HUES48 (cell line): ENCODE measurements at regions not wholly inside any gene's neighbourhood (a gene's known extent, or its start where the extent isn't known, plus 50 kb on each side); places are given as distances from the start of the nearest gene placed in this dataset.
"Not testable (repeated sequence)": the region's sequence is repeated elsewhere in the genome, so short reads cannot be mapped to it uniquely, and the experiment has no call there.

Experiments
- H3K27ac ChIP-seq: one replicate; pipeline ENCODE4 v1.7.0; 2013; ENCODE audit warnings: low read depth, low read length, inconsistent platforms
- H3K27me3 ChIP-seq: 2 replicates; pipeline ENCODE4 v1.6.1; 2013; ENCODE audit warnings: mild to moderate bottlenecking, low read length; ENCODE audit not compliant: control insufficient read depth, insufficient read depth
- H3K36me3 ChIP-seq: 2 replicates; pipeline ENCODE4 v1.6.1; 2013; ENCODE audit warnings: low read length; ENCODE audit not compliant: control insufficient read depth, insufficient read depth
- H3K4me1 ChIP-seq: 2 replicates; pipeline ENCODE4 v1.6.1; 2013; ENCODE audit warnings: mild to moderate bottlenecking, low read length; ENCODE audit not compliant: control insufficient read depth, insufficient read depth
- H3K4me3 ChIP-seq: 2 replicates; pipeline ENCODE4 v1.5.1; 2013; ENCODE audit warnings: mild to moderate bottlenecking, low read depth, low read length
- H3K9ac ChIP-seq: 2 replicates; pipeline ENCODE4 v1.6.1; 2013; ENCODE audit warnings: mild to moderate bottlenecking, low read depth, low read length, moderate library complexity
- H3K9me3 ChIP-seq: 2 replicates; pipeline ENCODE4 v1.6.1; 2013; ENCODE audit warnings: low read length; ENCODE audit not compliant: control insufficient read depth, insufficient read depth

DNA sequence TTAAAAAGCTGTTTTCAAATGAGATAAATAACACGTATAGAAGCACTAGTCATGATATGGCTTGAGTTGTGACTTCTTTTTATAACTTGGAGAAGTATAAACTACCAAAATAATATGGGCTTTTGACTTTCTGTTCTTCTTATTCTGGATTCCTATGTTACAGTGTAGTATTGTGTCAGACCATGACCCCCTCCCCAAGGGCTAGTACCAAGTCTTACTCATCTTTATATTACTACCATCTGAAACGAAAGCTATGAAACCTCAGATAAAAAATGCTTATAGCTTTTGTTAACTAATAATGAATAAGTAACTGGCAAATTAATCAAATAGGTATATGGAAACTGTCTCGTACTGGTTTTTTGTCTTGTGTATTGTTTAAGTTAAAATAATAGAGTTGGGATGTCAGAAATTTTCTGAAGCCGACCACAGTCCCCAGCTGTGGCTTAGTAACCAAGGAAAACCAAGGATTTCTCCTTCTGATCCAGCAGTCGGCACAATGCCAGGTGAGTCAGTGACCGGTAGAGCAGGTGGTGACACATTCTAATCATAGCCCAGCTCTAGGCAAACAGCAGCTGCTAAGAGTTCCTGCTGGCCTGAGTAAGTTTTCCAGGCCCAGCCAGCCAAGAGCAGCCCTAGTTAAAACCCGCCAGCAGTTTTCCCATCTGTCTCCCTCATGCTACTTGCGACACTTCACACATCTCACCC is 163.3 kb upstream of the PRDX4 start:
- Histone ChIP-seq H3K27me3 (no peaks in the 10 kb centered on the region), H3K9me3 (no peaks in the 10 kb centered on the region), H3K4me1 (peaks cover 52% of the 10 kb centered on the region), H3K27ac (peak overlapping the region; percentile 34), H3K36me3 (no peaks in the 10 kb centered on the region), H3K9ac (no peak overlapping the region), H3K4me3 (no peak overlapping the region)

DNA sequence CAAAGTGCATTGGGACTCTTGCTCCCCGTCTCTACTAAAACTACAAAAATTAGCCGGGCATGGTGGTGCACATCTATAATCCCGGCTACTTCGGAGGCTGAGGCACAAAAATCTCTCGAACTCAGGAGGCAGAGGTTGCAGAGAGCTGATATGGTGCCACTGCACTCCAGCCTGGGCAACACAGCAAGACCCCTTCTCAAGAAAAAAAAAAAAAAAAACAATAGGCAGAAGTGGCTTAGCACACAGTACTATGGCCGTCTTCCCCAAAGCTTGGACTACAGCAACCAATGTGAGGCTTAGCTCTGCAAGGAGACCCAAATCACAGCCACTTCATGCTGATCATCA is 162.8 kb upstream of the PRDX4 start:
- no peaks in the 10 kb centered on the region for H3K27me3 ChIP-seq
- H3K36me3 ChIP-seq = no peaks in the 10 kb centered on the region
- peak overlapping the region; percentile 34 for H3K27ac ChIP-seq
- H3K9me3 ChIP-seq = no peaks in the 10 kb centered on the region
- peaks cover 55% of the 10 kb centered on the region for H3K4me1 ChIP-seq
- no peak overlapping the region for H3K9ac ChIP-seq
- H3K4me3 ChIP-seq = no peak overlapping the region

DNA sequence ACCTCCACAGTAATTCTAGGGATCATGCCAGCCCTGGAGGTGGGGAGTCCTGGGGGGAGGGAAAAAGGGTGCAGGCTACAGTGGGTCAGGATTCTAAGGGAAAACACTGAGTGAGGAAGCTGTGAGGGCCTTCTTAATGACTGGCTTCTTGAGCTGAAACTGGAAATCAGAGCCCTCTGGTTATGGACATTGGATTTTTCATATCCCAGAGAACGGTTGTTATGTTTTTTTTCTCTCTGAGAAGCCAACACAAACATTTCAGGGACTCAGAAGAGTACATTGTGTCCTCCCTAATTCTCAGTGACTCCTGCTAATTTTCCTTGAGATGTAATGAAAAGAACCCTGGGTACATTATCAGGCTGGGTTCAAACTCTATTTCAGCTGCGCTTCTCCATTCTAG is 162.4 kb upstream of the PRDX4 start:
- Histone ChIP-seq H3K9me3 (no peaks in the 10 kb centered on the region), H3K9ac (no peak overlapping the region), H3K27ac (peak overlapping the region; percentile 88), H3K4me1 (peaks cover 59% of the 10 kb centered on the region), H3K4me3 (peak overlapping the region; percentile 35; the same call in 1 of the 2 replicates), H3K27me3 (no peaks in the 10 kb centered on the region), H3K36me3 (no peaks in the 10 kb centered on the region)

DNA sequence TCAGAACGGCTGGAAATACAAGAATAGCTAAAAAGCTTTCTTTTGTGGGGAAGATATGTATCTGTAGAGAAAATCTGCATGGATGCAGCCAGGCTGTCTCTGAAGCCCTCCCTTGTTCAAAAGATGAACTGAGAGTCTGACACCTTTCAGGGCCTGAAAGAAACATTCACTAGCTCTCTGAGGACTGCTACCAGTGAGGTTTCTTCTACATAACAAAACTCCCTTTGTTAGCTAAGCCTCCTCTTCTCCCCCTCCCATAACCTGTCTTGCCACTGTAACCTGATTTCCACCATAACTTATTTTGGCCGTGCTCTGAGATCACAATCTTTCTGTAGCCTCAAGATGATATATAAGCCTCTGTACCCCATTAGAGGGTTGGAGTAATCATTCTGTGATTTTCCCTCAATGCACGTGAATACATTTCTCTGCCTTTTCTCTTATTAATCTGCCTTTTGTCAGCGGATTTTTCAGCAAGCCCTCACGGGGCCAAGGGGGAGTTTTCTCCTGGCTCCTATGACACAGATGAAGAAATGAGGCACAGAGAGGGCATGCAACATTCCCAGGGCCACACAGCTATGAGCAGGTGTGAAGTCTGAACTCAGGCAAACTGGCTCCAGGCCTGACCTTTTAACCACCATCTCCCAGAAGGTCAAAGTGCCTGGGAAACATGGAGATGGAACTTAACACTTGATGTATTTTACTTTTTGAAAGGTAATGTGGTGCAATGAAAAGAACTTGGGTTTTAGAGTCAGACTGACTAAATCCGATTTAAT is 161.6 kb upstream of the PRDX4 start:
- Histone ChIP-seq H3K9me3 (no peaks in the 10 kb centered on the region), H3K27me3 (no peaks in the 10 kb centered on the region), H3K4me3 (peak overlapping the region; percentile 42), H3K4me1 (peaks cover 59% of the 10 kb centered on the region), H3K27ac (peak overlapping the region; percentile 88), H3K9ac (peak overlapping the region; percentile 39; the same call in 1 of the 2 replicates), H3K36me3 (no peaks in the 10 kb centered on the region)

DNA sequence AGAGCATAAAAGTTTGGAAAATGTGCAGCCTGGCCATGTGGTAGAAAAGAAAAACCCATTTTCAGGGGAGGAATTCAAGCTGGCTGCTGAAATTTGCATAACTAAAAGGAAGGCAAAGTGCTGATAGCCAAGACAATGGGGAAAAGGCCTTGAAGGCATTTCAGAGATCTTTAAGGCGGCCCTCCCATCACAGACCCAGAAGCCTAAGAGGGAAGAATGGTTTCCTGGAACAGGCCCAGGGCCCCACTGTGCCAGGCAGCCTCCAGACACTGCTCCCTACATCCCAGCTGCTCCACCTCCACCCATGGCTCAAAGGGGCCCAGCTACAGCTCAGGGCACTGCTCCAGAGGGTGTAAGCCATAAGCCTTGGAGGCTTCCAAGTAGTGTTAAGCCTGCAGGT is 158.0 kb upstream of the PRDX4 start:
- 0 out of 2 replicates have a peak overlapping the region, but pooled peaks have one; percentile 15 for H3K4me3 ChIP-seq
- peak overlapping the region; percentile 67 for H3K27ac ChIP-seq
- H3K27me3 ChIP-seq = no peaks in the 10 kb centered on the region
- no peaks in the 10 kb centered on the region for H3K9me3 ChIP-seq
- peaks cover 76% of the 10 kb centered on the region for H3K4me1 ChIP-seq
- H3K9ac ChIP-seq = peak overlapping the region; percentile 21; the same call in 1 of the 2 replicates
- H3K36me3 ChIP-seq = no peaks in the 10 kb centered on the region

DNA sequence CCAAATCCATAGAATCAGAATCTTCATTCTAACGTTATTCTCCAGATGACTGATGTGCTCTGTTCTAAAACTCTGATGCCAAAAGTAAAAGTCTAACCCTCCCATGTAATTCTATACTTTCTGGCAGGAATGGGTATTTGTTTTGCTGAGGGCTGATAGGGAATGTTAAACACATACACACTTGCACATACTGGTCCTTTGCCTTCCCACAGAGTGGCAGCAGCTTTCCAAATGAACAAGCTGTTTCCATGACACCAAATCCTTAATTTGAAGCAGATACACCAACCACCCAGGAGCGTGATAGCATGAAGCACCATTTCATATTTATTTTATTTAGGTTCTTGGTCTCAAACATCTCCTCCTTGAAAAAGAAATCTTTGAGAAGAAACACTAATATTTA is 155.5 kb upstream of the PRDX4 start:
- Histone ChIP-seq H3K9ac (no peak overlapping the region), H3K9me3 (no peaks in the 10 kb centered on the region), H3K4me1 (peaks cover 64% of the 10 kb centered on the region), H3K27me3 (no peaks in the 10 kb centered on the region), H3K36me3 (no peaks in the 10 kb centered on the region), H3K4me3 (no peak overlapping the region), H3K27ac (peak overlapping the region; percentile 83)

DNA sequence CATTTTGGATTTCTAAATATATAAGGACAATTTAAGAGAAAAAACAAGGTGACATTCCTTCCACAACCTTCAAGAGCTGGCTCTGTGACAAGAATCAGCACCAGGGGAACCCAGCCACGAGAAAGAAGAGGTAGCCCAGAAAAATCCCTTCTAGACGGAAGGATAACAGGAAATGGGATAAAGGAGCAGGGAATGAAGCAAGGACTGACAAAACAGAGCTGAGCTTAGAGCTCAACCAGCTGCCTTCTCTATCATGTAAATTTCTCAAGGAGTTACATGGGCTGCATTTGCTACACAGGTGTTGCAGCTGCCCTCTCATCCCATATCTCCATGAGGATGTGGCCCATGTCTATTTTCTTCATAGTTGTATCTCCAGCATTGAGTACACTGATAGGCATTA is 154.2 kb upstream of the PRDX4 start:
- peak overlapping the region; percentile 15; the same call in 1 of the 2 replicates for H3K4me3 ChIP-seq
- no peaks in the 10 kb centered on the region for H3K9me3 ChIP-seq
- no peaks in the 10 kb centered on the region for H3K36me3 ChIP-seq
- peak overlapping the region; percentile 23; the same call in 1 of the 2 replicates for H3K9ac ChIP-seq
- peaks cover 51% of the 10 kb centered on the region for H3K4me1 ChIP-seq
- peak overlapping the region; percentile 83 for H3K27ac ChIP-seq
- H3K27me3 ChIP-seq = no peaks in the 10 kb centered on the region

DNA sequence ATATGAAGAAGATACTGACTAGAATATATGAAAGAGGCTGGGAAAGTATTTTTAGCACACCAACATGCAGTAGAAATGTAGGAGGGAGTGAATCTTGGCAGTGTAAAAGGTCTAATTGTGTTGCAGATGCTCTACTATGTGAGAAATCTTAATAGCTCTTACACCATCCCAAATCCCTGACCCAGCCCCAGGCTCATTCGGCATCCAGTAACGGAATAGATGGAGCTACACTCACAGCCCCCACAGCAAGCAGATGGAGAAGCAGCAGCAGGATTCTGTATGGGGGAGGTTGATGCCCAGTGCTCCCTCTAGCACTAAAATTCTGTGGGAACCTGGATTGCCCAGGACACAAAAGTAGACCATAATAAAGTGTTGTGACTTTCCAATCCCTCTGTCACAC is 153.2 kb upstream of the PRDX4 start:
- Histone ChIP-seq H3K27ac (no peak overlapping the region), H3K36me3 (no peaks in the 10 kb centered on the region), H3K27me3 (no peaks in the 10 kb centered on the region), H3K9me3 (no peaks in the 10 kb centered on the region), H3K4me3 (no peak overlapping the region), H3K9ac (no peak overlapping the region), H3K4me1 (peaks cover 42% of the 10 kb centered on the region)

DNA sequence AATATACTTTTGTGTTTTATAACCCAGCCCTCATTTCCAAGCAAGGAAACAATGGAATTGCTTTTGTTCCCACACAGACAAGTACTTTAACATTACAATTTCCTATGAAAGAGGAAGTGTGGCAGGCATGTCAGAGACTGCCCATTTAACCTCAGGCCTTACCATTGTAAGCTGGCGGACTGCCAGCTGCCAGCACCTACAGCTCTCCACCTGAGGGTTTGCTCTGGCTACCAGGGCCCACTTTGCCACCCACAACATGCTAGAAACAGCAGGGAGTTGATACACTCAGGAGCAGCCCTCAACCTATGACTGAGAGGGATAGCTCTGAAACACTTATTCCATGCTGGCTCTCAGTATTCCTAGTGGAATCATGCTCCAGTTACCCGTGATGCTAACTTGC is 152.3 kb upstream of the PRDX4 start:
- H3K36me3 ChIP-seq = no peaks in the 10 kb centered on the region
- H3K9me3 ChIP-seq = no peaks in the 10 kb centered on the region
- H3K27me3 ChIP-seq = no peaks in the 10 kb centered on the region
- peaks cover 35% of the 10 kb centered on the region for H3K4me1 ChIP-seq
- H3K27ac ChIP-seq = no peak overlapping the region
- no peak overlapping the region for H3K9ac ChIP-seq
- H3K4me3 ChIP-seq = no peak overlapping the region

DNA sequence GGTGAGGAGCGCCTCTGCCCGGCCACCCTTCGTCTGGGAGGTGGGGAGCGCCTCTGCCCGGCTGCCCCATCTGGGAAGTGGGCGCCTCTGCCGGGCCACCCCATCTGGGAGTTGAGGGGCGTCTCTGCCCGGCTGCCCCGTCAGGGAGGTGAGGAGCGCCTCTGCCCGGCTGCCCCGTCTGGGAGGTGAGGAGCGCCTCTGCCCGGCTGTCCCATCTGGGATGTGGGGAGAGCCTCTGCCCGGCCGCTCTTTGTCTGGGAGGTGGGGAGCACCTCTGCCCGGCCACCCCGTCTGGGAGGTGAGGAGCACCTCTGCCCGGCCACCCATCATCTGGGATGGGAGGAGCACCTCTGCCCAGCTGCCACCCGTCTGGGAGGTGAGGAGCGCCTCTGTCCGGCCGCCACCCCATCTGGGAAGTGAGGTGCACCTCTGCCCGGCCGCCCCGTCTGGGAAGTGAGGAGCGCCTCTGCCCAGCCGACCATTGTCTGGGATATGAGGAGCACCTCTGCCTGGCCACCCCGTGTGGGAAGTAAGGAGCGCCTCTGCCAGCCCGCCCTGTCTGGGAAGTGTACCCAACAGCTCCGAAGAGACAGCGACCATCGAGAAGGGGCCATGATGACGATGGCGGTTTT is 144.2 kb upstream of the PRDX4 start:
- H3K9ac ChIP-seq, H3K9me3 ChIP-seq, H3K4me1 ChIP-seq, H3K27ac ChIP-seq, H3K36me3 ChIP-seq, H3K27me3 ChIP-seq, H3K4me3 ChIP-seq: not testable (repeated sequence)

DNA sequence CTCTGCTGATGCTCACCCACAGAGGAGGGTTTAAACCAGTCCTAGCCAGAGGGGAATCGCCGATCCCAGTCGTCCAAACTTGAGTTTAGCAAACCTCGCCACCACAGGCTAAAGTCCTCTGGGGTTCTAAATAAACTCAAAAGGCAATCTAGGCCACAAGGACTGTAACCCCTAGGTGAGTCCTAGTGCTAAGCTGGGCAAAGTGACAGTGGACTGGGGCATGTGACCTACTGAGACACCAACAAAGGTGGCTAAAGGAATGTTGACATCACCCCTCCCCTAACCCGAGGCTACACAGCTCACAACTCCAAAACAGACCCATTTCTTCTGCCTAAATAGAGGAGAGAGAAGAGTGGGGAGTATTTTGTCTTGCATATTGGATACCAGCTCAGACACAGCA is 142.8 kb upstream of the PRDX4 start:
- Histone ChIP-seq H3K27me3 (no peaks in the 10 kb centered on the region), H3K36me3 (no peaks in the 10 kb centered on the region), H3K4me1 (no peaks in the 10 kb centered on the region), H3K4me3 (no peak overlapping the region), H3K27ac (no peak overlapping the region), H3K9me3 (peaks cover 9% of the 10 kb centered on the region; the same call in 1 of the 2 replicates), H3K9ac (no peak overlapping the region)
